HepG2 (cell line): ENCODE measurements at regions not wholly inside any gene's neighbourhood (a gene's known extent, or its start where the extent isn't known, plus 50 kb on each side); places are given as distances from the start of the nearest gene placed in this dataset.

Source experiments
- RARG ChIP-seq: sonication (generic); formaldehyde crosslinking; IDR thresholded peaks from 2 replicates; pipeline ENCODE4 v1.4.0; 2020; ENCODE audit warnings: low read depth, mild to moderate bottlenecking, missing genetic modification reagents
- ZBTB40 ChIP-seq, 2 experiments: fragments of 450-650 bp in 1 of 2; sonication (generic) in 1 of 2; formaldehyde crosslinking in 1 of 2; IDR thresholded peaks; 2 replicates each; pipeline versions ENCODE4 v1.6.1 to v1.8.0; 2016 to 2022; ENCODE audit warnings: antibody characterized with exemption in 1 of 2, mild to moderate bottlenecking in 1 of 2, missing genetic modification reagents in 1 of 2
- ZFX ChIP-seq: sonication (generic); formaldehyde crosslinking; IDR thresholded peaks from 2 replicates; pipeline ENCODE4 v1.4.0; 2020; ENCODE audit warnings: mild to moderate bottlenecking, low read depth, missing genetic modification reagents, moderate library complexity
- ZNF710 ChIP-seq: sonication (generic); formaldehyde crosslinking; IDR thresholded peaks from 2 replicates; pipeline ENCODE4 v1.5.0; 2020; ENCODE audit warnings: mild to moderate bottlenecking, missing genetic modification reagents, borderline replicate concordance
- TF ChIP-seq, protein P1 (sequence below): sonication (generic); formaldehyde crosslinking; IDR thresholded peaks from 2 replicates; pipeline ENCODE4 v1.5.1; 2020; ENCODE audit warnings: missing genetic modification reagents, mild to moderate bottlenecking, borderline replicate concordance

- TF ChIP-seq, protein P1, sequence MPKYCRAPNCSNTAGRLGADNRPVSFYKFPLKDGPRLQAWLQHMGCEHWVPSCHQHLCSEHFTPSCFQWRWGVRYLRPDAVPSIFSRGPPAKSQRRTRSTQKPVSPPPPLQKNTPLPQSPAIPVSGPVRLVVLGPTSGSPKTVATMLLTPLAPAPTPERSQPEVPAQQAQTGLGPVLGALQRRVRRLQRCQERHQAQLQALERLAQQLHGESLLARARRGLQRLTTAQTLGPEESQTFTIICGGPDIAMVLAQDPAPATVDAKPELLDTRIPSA (CRISPR knock-in tag): no peak
- TF ChIP-seq ZFX (CRISPR knock-in tag) (no peak), ZNF710 (CRISPR knock-in tag) (no peak), RARG (CRISPR knock-in tag) (no peak), ZBTB40 (IDR thresholded peaks at IDR 0.05) (no peak), ZBTB40 (CRISPR knock-in tag; IDR thresholded peaks at IDR 0.05) (no peak)
Observed at GRCh38 chr2:100673691-100674485, 111.1 kb downstream of the PDCL3 start (continued).
